ENCODE measurements at regions not wholly inside any gene's neighbourhood (a gene's known extent, or its start where the extent isn't known, plus 50 kb on each side); places are given as distances from the start of the nearest gene placed in this dataset.

- TF ChIP-seq FOXP1 (CRISPR knock-in tag; IDR thresholded peaks at IDR 0.05; ENCODE audit: borderline replicate concordance), result no peak
- no peak for TF ChIP-seq STAT6 (CRISPR knock-in tag; conservative IDR thresholded peaks at IDR 0.05; ENCODE audit: low read depth)
These were observed 91.7 kb downstream of the CHST1 start (continued) for GRCh38 chr11:45573728-45574127.

GRCh38 chr11:45572354-45573123 lies 92.9 kb downstream of the CHST1 start:
- Mint-ChIP-seq H3K36me3 (no peaks in the 10 kb centered on the region), H3K27me3 (ENCODE audit: low read depth) (peaks cover 5% of the 10 kb centered on the region; the same call in 1 of the 2 replicates), H3K9me3 (no peaks in the 10 kb centered on the region), H3K4me1 (peaks cover 9% of the 10 kb centered on the region), H3K27ac (no peak overlapping the region), H3K4me3 (no peak overlapping the region)
- CTCF ChIA-PET, result no interaction called here
- POLR2A ChIA-PET, result no interaction called here
- ATAC-seq (no peak), DNase-seq (ENCODE audit: low spot score) (no peak)
- no peak for TF ChIP-seq JUN (CRISPR knock-in tag; IDR thresholded peaks at IDR 0.05)
- TF ChIP-seq ZNF423 (CRISPR knock-in tag; IDR thresholded peaks at IDR 0.05), result no peak
- TF ChIP-seq ZNF532 (CRISPR knock-in tag; IDR thresholded peaks at IDR 0.05; ENCODE audit: borderline replicate concordance), result no peak
- TF ChIP-seq CBFB (CRISPR knock-in tag; IDR thresholded peaks at IDR 0.05; ENCODE audit: low read depth), result no peak
- TF ChIP-seq ZNF281 (CRISPR knock-in tag; IDR thresholded peaks at IDR 0.05), result no peak
- no peak for TF ChIP-seq ELF4 (CRISPR knock-in tag; IDR thresholded peaks at IDR 0.05; ENCODE audit: low read depth)
- TF ChIP-seq EMX1 (CRISPR knock-in tag; IDR thresholded peaks at IDR 0.05), result no peak
- TF ChIP-seq TEAD4 (CRISPR knock-in tag; IDR thresholded peaks at IDR 0.05), result no peak
- TF ChIP-seq ATF6 (CRISPR knock-in tag; IDR thresholded peaks at IDR 0.05), result no peak
- no peak for TF ChIP-seq PRDM15 (CRISPR knock-in tag; IDR thresholded peaks at IDR 0.05)
- TF ChIP-seq SMAD4 (CRISPR knock-in tag; IDR thresholded peaks at IDR 0.05), result no peak
- no peak for TF ChIP-seq JAZF1 (CRISPR knock-in tag; IDR thresholded peaks at IDR 0.05)
- TF ChIP-seq FOXK1 (CRISPR knock-in tag; IDR thresholded peaks at IDR 0.05), result no peak
- TF ChIP-seq PRRX2 (CRISPR knock-in tag; IDR thresholded peaks at IDR 0.05), result no peak
- no peak for TF ChIP-seq TP53 (CRISPR knock-in tag; IDR thresholded peaks at IDR 0.05)
- no peak for TF ChIP-seq E2F4 (CRISPR knock-in tag; IDR thresholded peaks at IDR 0.05; ENCODE audit: borderline replicate concordance, low read depth)
- no peak for TF ChIP-seq ETV6 (CRISPR knock-in tag; IDR thresholded peaks at IDR 0.05)
- no peak for TF ChIP-seq SMAD3 (CRISPR knock-in tag; IDR thresholded peaks at IDR 0.05; ENCODE audit: borderline replicate concordance)
